ENCODE measurements at regions not wholly inside any gene's neighbourhood (a gene's known extent, or its start where the extent isn't known, plus 50 kb on each side); places are given as distances from the start of the nearest gene placed in this dataset.
"Not testable (repeated sequence)": the region's sequence is repeated elsewhere in the genome, so short reads cannot be mapped to it uniquely, and the experiment has no call there.

DNA sequence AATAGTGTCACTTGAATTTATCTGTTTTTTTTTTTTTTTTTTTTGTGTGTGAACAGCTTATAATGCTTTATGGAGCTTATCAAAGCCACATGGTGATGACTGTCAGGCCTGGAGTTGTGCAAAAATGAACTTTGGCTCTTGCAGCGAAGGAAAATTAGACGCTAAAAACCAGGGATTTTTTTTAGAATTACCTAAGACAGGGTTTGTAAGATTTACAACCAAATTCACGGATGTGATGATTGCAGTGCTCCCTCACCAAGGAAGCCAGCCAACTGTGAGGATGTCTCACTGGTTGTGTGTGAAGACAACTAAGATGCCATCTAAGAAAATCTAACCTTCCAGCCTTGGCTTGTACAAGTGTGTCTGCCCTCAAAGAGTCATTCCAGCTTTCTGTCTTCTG is 127.1 kb upstream of the SLC4A4 start:
- FAIRE-seq, result no peak

DNA sequence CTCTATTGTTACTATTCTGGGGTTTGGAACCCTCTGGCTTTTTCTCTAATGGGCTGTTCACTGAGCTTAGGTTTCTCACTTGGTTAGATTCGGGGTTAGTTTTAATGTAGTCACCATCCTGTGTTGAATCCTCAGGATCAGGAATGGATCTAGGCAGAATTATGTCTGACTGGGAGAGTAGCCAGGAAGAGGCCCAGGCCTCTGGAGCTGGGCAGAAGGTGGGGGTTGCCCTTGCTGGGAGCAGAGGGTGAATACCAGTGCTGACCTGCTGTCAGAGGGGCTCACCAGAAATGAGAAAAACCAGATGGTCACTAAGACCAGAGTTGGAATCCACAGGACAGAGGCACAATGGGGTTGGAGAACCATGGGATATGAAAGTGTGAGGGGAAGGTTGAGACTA is 126.6 kb upstream of the SLC4A4 start:
- no peak for FAIRE-seq

- no peak for FAIRE-seq
These were observed 124.2 kb upstream of the SLC4A4 start for GRCh38 chr4:71214578-71214977.

- FAIRE-seq, result no peak
These were observed 122.4 kb upstream of the SLC4A4 start for GRCh38 chr4:71216316-71216959.

- FAIRE-seq, result no peak
These were observed 121.1 kb upstream of the SLC4A4 start for GRCh38 chr4:71217688-71218087.

DNA sequence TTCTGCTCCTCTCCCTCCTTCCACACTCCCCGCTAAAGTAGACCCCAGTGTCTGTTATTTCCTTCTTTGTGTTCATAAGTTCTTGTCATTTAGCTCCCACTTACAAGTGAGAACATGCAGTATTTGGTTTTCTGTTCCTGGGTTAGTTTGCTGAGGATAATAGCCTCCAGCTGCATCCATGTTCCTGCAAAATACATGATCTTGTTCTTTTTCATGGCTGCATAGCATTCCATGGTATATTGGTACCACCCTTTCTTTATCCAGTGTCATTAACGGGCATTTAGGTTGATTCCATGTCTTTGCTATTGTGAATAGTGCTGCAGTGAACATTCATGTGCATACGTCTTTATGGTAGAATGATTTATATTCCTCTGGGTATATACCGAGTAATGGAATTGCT is 118.0 kb upstream of the SLC4A4 start:
- not testable (repeated sequence) for FAIRE-seq

DNA sequence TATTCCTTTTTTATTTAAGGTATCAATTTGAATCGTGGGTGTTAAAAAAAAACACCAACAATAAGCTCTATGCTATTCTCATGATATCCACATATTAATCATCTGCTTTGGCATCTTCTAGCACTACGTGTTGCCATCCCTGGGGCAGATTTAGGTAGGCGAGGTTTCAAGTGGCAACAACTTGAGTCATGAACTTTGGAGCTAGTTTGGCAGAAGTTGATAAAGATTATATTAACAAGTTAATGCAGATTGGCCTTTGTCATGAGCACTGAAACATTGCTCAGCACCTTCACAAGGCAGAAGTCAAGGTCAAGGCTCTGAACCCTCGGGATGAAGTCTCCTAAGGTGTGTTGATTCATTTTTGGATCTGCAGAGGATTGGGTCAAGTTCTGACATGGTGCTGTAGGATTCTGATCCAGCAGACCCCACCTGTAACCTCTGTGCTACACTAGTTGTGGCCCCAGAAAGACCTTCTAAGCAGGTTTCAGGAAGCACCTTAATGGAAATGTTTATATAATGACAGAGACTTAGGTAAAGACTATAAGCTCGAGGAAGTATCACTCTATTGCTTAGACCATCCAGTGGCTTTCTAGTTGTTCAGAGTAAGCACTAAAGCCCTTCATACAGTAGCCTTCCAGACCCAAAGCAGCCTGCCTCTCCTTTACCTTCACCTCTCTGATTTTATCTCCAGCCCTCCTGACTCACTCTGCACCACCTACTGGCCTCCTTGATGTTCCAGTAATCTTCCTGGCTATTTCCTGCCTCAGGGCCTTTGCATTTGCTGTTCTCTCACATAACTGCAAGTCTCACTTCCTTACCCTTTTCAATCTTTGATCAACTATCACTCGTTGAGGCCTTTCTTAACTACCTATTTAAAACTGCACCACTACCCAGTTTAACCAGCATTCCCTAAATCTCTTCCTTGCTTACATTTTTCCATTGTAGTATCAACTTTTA is 117.0 kb upstream of the SLC4A4 start:
- no peak for FAIRE-seq

DNA sequence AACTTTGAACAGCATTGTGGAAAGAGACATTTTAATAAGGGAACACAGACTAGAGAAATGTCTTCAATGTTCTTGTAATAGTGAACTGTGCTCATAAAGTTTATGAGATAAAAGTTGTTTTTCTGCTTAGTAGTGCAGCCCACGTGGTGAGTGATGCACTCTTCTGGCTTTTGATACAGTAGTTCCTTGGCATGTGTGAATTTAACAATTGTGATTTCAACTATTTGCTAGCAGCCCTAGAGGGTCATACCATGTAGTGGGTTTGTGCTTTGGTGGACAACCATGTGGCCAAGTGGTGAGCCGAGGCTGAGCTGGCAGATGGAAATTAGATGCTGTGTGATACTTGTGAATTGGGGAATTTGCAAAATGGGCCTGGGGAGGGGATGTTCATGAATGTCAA is 116.2 kb upstream of the SLC4A4 start:
- FAIRE-seq, result no peak

DNA sequence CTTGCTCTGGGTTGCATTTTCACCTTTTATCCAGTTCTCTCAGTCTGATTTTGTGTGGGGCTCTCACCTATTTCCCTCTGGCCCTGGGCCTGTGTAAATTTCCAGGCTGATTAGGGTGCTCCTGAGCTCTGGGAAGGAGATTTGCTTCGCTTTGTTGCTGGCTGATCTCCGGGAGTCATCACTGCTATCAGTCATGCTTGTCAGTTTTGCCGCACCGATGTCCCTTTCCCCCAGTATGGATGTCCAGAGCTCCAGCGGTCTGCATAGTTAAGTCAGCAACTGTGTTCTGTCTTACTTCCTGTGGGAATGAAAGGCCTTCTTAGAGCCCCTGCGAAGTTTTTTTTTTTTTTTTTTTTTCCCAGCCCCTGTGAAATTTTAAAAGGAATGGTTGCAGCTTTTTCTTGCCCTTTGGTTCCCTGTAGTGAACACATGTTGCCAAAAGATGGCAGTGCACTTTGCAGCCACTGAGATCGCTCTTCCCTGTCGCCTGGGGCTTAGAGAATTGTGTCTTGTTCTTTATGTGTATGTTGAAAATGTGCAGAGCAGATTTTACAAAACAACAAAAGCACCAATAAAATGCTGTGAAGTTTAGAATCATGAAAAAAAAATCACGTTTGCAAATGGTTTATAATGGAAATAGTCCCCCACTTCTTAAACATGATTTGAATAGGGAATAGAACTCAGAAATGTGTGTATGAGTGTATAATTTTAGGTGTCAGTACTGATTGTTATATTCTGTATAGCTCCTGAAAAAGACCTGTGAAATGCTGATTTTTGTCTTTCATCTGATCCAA is 109.1 kb upstream of the SLC4A4 start:
- FAIRE-seq, result peak; percentile 87

- FAIRE-seq, result no peak
These were observed 108.3 kb upstream of the SLC4A4 start for GRCh38 chr4:71230271-71231128.

DNA sequence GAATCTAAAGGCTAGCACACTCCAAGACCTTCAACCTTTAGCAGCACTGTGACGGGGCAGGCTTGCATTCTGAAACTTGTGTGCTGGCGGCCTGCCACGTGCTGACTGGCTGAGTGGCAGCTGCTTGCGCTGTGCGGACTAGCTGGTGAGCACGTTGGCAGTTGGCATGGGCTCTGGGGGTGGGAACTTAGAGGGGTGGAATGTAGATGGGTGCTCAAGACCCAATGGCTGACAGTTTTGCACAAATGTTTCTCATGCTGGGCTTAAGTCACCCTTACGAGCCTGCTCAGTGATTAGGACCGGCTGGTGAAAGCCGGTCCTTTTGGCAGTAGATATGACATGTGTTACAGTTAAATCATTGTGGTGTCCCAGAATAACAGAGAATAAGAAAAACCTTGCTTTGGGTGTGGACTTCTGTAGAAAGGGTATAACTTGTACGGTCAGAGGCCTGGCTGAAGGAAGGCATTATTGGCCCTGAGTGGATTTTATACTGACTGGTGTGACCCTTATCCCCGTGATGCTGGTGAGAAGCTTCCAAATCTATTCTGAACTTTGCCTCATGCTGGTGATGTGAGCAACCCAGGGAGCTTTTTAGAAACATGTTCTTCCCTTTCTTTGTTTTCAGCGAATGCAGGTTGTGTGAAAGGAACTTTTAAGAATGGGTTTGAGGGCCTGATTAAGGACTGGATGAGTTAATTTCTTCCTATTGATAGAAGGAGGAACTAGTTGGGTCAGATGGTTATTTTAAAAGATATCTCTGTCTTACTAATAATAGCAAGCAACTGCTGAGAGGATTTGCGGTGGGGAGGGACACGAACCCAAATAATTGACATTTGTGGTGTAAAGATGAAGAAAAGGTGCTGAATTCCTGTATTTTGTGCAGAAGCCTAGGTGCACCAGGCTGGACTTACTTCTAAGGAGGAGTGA is 107.4 kb upstream of the SLC4A4 start:
- FAIRE-seq, result no peak

- no peak for FAIRE-seq
These were observed 106.8 kb upstream of the SLC4A4 start for GRCh38 chr4:71232056-71232430.

GRCh38 chr4:71232846-71233245 is 106.0 kb upstream of the SLC4A4 start:
- FAIRE-seq, result no peak

DNA sequence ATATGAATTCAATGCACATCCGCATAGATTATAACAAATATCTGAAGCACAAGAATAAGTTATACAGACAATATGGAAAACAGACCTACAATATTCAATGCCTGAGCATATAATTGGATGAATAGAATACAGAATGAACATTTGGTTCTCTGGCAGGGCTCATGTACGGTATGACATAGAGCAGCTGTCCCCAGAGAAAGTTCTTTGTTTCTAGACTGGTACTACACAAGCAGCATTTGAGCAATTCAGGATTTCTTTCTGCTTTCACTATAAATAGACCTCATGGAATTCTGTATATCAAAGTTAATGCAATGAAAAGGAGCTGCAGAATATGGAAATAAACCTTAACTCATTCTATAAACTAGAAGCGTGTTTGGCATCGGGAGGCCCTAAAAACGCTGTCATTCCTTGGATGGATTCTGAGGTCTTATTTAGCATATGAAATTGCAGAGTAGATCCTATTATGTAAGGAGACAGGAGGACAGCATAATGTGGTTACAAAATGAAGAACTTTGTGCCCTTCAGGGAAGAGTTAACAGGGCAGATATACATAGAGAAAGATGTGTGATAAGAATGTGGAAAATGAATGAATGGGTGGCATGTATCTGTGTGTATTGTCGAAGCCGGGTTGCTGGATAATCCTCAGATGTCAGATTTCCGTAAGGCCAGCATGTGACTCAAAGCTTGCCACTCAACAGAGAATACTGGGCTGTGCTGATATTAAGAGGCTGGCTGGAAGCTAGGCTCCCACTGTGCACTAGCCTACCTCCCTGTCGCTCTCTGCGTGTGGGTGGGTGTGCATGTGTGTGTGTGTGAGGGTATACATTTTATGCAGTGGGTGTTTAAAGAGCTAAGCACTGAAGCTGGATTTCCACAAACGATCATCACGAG is 103.3 kb upstream of the SLC4A4 start:
- FAIRE-seq, result no peak

- FAIRE-seq, result no peak
These were observed 102.6 kb upstream of the SLC4A4 start for GRCh38 chr4:71236226-71236625.

GRCh38 chr4:71237641-71238040 is 101.2 kb upstream of the SLC4A4 start:
- no peak for FAIRE-seq

GRCh38 chr4:71239365-71239764 is 99.5 kb upstream of the SLC4A4 start:
- no peak for FAIRE-seq

GRCh38 chr4:71240094-71240493 is 98.7 kb upstream of the SLC4A4 start:
- FAIRE-seq, result no peak

DNA sequence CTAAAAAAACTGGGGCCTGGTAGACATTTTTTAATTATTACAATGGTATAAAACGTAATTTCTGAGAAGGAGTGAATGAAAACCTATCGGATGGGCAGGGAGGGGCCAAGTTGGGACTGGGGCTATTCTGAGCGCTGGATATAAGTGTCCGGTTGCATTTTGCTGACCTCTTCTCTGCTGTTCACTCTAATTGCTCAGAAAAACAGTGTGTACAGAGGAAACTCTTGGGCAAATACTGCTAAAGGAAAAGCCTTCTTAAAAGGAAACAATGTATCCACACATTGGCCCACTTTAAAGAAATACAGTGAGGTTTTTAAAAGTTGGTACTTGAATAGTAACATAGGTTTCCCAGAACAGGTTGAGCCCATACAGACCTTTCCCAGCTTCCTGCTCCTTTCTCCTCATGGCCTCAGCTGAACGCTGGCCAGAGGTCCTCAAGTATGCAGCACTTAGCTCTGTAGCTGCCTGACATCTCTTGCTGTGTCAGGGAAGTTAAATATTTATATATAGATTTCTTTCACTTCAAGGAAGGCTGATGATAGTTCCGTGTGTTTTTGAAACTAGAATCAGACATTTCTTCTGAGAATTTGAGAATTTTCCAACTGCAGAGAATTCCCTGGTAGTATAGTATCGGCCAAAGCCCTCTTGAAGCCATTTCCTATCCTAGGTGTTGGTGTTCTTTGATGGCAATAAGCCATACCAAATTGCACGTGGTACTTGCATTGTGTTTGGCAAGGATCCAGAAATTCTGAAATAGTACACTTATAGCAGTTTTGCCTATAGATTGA is 97.1 kb upstream of the SLC4A4 start:
- no peak for FAIRE-seq

Measured in islet of Langerhans (tissue), 1 donor.